Skin epidermis (tissue), 12 donors: ENCODE measurements at regions not wholly inside any gene's neighbourhood (a gene's known extent, or its start where the extent isn't known, plus 50 kb on each side); places are given as distances from the start of the nearest gene placed in this dataset.

ENCODE experiments used
- H3K27ac ChIP-seq, 21 experiments: fragments of 200-600 bp; sonication (generic) in 11 of 21; one replicate each; pipeline ENCODE4 v1.5.0; 2020; ENCODE audit warnings: mild to moderate bottlenecking in 3 of 21, inconsistent platforms in 2 of 21, moderate library complexity in 2 of 21
- H3K4me3 ChIP-seq, 7 experiments: fragments of 200-600 bp; sonication (generic) in 2 of 7; one replicate each; pipeline ENCODE4 v1.5.0; 2020; ENCODE audit warnings: inconsistent platforms in 2 of 7, mild to moderate bottlenecking in 2 of 7, moderate library complexity in 1 of 7

DNA sequence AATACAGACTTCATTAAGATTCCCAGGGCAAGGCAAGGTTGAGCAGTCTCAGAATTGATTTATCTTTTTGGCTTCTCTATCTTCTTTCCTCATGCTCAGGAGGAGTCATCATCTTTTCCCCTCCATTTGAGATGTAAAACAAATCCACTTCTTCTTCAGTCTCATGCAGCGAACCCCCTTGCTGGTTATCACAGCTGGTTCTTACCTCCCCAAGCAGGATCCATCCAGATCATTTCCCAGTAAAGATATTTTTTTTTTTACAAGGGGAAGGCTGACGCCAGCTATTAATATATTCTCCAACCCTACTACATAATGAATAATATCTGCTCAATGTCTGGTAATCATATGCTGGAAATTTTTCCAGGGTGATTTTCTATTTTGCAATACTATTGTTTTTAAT lies 508.9 kb upstream of the NOX3 start:
- no peak overlapping the region for H3K4me3 ChIP-seq
- no peak overlapping the region for H3K27ac ChIP-seq

DNA sequence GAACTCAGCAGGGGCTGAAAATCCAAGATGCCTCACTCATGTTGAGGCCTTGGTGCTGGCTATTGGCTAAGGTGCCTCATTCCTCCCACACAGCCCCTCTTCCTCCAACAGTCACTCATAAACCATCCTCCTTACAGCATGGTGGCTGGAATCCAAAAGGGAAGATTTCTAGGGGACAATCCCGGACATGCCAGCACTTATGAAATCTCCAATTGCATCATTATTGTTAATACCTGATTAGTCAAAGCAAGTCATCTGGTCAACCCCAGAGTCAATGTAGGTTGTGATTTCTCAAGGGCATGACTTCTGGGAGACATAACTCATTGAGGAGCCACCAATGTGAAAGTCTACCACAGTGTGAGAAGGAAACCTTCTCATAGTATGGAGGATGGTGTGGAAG lies 506.6 kb upstream of the NOX3 start:
- Histone ChIP-seq H3K27ac (no peak overlapping the region), H3K4me3 (no peak overlapping the region)

DNA sequence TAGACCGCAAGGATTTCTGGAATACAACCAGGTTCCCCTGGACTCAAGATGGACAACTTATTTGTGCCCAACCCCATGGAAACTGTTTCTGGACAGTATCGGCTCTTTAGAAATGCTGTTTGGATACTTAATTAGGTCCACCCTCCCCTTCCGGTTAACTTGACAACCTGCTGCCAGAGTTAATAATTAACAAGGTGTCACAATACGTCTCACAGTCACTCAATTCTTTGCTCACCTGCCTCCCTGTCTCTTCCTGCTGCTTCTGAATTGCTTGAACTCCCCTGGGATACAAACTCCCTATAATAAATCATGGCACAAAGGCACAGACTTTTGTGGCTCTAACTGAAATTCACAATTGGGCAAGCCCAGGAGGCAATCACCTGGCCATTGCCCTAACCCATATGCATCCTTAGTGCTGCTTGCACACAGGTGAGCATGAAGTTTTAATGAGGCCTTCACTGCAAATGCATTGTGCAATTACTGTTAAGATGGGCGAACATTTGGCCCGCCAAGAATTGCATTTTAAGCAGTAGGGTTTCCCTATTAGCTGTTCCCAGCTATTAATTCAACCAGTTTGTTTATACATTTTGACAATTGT lies 504.4 kb upstream of the NOX3 start:
- Histone ChIP-seq H3K4me3 (no peak overlapping the region), H3K27ac (no peak overlapping the region)

DNA sequence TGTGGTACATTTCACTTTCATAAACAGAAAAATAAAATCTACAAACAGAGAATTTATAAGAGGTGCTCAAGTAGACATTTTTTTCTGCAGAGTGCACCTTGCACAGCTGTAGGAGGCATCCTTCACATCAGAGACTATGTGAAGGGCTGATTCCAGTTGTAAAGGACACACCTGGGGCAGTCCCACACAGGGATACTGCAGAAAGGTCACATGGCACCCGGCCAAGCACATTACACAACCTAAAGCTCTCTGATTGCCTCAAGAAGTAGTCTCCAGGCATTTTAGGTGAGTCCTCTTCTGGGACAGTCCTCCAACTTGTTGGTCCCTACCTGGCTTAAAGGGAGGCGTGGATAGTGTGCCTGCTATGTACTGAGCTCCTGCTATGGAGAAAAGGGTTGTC lies 502.9 kb upstream of the NOX3 start:
- no peak overlapping the region for H3K27ac ChIP-seq

DNA sequence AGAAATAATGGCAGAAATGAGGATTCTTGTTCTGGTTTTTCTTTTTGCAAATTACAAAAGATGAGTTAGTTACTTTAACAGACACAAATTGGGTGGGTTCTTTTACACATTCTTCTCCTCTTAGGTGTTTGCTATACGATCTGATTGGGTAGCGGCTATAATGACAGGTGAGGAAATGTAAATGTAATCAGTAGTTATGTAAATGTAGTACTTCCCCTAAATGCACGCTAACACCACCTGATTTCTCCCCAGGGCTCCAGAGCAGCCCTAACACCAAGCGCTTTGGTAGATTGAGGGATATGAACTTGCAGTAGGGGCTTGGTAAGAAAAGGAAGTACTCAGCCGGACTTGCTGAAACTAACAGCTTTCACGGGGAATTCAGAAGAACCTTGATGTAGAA lies 499.4 kb upstream of the NOX3 start:
- Histone ChIP-seq H3K27ac (no peak overlapping the region), H3K4me3 (no peak overlapping the region)

More for the DNA sequence above, 502.9 kb upstream of the NOX3 start:
- H3K4me3 ChIP-seq, result no peak overlapping the region

DNA sequence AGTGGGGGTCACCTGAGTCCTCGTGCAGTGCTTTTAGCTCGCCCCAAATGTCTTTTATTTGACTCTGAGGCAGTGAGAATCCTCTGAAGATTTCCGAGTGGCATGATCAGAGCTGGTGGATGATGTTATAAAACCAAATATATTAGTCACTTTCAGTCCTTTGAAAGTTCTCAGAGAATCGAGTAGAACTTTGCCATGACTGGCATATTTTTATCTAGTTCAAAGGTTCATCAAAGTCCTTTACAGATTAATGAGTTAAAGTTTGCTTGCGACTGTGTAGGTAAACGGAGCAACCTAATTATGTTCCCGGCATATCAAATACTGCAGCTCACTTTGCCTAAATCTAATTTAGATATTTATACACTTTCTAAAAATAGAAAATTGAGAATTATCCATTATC lies 498.5 kb upstream of the NOX3 start:
- Histone ChIP-seq H3K4me3 (no peak overlapping the region), H3K27ac (no peak overlapping the region)

DNA sequence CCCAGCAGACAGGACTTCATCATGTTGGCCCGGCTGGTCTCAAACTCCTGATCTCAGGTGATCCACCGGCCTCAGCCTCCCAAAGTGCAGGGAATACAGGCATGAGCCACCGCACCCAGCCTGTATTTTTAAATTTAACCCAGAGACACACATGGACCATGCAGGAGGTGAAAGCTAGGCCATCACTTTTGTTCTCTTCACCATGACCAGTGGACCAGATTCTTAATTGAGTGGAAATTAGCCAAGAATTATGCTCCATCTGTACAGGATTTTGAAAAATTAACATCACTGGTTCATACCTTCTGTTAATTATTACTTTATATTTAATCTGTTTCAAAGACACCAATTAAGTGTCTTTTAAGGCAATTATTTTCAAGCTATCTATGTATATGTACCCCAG lies 493.6 kb upstream of the NOX3 start:
- H3K27ac ChIP-seq, result no peak overlapping the region

DNA sequence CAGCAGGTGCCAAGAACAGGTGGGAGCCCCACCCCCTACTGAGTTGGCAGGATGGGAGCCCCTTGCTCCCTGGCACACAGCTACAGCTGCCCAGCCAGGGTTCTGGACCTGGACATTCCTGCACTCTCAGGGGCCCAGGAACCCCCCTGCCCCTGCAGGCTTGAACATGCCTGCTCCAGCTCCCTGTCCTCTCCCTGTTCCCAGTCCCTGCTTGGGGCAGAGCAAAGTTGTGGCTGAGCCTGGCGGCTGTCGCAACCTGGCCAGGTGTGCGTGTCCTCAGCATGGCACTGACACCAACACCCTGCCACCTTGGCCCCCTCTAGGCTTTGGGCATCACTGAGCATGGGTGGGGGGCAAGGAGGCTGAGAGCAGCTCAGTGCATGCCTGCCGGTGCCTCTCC lies 491.2 kb upstream of the NOX3 start:
- no peak overlapping the region for H3K27ac ChIP-seq
- H3K4me3 ChIP-seq, result no peak overlapping the region

More for the DNA sequence above, 493.6 kb upstream of the NOX3 start:
- H3K4me3 ChIP-seq, result no peak overlapping the region

DNA sequence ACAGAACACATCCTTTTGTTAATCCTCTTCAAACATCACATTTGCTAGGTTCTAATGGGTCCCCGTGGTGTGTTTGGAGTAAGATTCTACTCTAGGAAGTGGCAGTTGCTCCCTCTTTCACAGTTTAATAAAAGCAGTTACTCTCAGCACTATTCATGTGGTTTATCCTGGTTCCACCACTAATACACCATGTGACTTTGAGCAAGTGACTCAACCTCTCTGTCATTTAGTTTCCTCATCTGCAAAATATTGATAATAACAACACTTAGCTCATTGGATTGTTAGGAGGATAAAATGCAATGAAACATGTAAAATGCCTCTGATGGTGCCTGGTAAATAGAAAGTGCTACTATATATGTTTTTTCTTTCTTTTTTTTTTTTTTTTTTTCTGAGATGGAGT lies 488.0 kb upstream of the NOX3 start:
- Histone ChIP-seq H3K4me3 (no peak overlapping the region), H3K27ac (no peak overlapping the region)

DNA sequence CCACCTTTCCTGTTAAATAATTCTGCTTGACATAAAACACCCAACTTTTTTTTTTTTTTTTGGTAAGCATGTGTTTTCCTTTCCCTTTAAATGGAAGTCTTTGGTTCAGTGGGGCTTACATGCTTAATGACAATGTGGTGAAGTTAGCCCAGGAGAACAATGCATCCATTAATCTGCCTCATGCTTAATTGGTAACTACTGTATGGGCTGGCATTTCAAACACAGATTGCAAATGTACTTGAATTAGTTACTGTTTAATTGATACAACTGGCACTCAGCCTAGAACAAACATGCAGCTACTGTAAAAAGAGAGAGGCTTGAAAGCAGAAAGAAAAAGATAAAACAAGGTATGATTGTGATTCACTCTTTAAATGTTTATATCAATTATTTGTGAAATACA lies 483.6 kb upstream of the NOX3 start:
- H3K4me3 ChIP-seq, result no peak overlapping the region

DNA sequence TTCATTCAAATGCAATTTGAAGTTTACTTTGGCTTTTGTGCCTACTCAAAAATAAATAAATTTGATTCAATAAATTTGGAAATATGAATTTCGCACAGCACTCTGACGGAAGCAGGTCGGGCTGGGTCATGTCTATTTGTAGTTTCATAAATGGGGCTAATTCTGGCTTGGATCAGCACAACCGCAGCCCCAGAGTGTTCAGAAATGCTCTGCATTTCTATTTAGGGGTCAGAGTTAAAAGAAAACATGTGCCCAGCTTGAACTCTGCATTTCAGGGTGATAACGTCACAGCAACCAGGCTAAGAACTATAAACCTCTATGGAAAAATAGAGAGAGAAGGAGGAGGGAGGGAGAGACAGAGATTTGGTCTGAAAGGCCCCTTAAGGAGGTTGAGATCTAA lies 480.9 kb upstream of the NOX3 start:
- no peak overlapping the region for H3K27ac ChIP-seq

More for the DNA sequence above, 483.6 kb upstream of the NOX3 start:
- H3K27ac ChIP-seq, result no peak overlapping the region

DNA sequence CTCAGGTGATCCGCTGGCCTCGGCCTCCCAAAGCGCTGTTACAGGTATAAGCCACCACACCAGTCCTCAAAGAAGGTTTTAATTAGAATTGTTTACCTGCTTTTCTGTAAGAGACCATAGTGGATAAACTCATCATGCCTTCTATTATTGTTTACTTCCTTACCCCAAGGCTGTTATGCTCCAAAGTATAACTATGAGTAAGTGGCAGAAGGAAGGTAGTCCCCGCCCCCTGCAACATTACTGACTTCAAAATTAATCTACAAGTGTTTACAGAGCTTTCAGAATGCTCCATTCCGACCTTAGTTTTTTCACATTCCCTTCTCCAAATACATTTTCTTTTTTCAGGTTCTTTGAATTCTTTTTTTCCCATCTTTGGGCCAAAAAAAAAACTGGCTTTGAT lies 480.5 kb upstream of the NOX3 start:
- H3K4me3 ChIP-seq, result no peak overlapping the region
- H3K27ac ChIP-seq, result no peak overlapping the region

More for the DNA sequence above, 480.9 kb upstream of the NOX3 start:
- H3K4me3 ChIP-seq, result no peak overlapping the region

DNA sequence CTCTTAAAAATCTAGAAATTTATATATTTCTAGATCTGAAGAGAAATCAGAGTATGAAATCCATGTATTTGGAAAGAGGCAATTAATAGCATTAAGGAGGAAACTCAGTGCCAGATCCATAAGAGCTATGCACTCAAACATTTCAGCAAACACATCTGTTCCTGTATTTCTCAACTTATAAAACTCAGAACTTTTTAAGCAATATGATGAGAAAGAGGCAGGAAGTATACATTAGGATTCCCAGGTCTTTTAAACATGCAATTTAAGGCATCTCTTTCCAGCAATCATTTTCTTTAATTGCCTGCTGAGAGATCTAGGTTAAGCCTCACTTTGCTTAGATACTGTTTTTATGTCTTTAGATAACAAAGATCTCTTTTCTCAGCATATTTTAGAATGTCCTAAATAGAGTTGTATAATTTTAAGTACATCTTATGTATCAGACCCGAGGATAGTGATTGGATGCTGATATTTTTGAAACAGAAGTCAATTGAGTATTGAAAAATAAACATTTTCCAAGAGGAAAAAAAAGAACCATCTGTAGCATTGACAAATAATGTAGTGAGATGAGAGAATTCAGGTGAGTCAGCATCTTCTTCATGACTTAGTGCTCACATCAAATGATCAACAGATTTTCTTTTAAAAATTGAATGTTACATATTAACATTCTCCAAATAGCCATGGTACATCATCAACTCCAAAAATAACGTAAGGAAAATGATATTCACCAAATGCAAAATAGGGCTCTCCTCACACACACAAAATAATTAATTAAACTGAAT lies 461.4 kb upstream of the NOX3 start:
- Histone ChIP-seq H3K27ac (no peak overlapping the region), H3K4me3 (no peak overlapping the region)

DNA sequence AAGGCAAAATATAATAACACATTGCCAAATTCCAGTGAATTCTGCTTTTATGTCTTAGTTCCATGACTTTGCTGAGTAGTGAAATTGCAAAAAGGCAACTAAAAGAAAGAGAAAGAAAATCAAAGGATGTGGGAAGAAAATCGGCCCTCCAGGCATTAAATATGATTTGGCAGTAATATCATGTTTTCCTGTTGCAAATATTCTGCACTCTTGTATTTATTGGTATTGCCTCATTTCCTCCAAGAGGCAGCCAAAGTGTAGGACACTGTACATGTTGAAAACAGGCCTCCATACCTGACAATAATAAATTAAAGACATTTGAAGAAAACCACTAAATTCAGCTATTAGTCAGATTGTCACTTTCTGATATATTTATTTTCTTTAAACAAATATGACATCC lies 460.0 kb upstream of the NOX3 start:
- Histone ChIP-seq H3K4me3 (no peak overlapping the region), H3K27ac (no peak overlapping the region)

DNA sequence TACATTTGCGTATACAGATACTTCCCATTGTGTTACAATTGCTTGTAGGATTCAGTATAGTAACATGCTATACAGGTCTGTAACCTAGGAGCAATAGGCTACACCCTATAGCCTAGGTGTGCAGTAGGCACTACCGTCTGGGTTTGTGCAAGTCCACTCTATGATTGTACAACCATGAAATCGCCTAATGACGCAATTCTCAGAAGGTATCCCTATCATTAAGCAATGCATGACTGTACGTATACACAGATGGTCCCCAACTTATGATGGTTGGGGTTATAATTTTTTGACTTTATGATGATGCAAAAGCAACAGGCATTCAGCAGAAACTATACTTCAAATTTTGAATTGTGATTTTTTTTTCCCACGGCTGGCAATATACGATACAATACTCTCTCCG lies 458.2 kb upstream of the NOX3 start:
- no peak overlapping the region for H3K4me3 ChIP-seq
- H3K27ac ChIP-seq, result no peak overlapping the region

DNA sequence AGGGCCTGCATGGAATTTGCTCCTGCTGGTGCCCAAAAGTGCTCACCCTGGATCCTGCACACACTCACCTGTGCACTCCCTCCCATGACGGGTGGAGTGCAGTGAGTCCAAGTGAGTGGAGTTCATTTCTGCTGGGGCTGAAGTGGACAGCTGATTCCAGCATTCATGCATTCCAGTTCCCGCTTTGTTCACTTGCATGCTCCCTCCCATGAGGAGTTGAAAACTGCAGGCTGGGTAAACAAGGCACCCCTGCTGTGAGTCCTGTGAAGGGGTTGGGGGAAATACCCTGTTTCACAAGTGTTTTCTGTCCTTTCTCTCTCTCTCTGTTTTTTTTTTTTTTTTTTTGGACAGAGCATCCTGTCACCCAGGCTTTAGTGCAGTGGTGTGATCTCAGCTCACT lies 454.1 kb upstream of the NOX3 start:
- Histone ChIP-seq H3K27ac (no peak overlapping the region), H3K4me3 (no peak overlapping the region)

DNA sequence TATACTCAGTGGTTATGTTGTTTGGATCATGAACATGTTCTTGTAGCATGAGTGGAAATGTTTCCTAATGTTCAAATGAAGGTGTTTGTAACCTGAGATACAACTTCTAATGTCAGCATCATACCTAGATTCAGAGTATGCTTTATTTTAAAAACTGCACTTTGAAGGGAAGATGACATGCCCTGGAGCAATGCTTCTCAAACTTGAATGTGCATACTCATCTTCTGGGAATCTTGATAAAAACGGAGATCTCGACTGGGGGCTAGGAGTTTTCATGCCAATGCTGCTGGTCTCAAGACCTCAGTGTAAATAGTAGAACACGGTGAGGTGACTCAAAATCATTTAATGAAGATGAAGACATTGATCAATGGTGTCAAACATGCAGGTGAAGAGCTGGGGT lies 440.0 kb upstream of the NOX3 start:
- no peak overlapping the region for H3K4me3 ChIP-seq
- H3K27ac ChIP-seq, result no peak overlapping the region

DNA sequence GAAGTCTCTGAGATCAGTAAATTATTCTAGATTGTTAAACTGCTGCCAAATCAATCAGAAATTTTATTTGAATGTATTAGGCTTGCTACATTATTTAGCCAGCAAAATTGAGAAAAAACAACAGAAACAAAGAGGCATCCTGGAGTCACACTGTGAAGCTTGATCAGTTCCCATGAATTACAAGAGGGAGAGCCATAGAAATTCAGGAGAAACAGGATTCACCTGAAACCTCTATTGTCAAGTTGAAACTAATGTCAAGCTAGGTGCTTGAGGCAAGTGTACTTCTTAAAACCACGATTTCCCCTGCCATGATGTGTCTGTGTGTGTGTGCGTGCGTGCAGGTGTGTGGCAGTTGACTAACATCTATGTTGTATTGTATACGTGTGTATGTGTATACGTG lies 439.1 kb upstream of the NOX3 start:
- H3K27ac ChIP-seq, result no peak overlapping the region
- no peak overlapping the region for H3K4me3 ChIP-seq

DNA sequence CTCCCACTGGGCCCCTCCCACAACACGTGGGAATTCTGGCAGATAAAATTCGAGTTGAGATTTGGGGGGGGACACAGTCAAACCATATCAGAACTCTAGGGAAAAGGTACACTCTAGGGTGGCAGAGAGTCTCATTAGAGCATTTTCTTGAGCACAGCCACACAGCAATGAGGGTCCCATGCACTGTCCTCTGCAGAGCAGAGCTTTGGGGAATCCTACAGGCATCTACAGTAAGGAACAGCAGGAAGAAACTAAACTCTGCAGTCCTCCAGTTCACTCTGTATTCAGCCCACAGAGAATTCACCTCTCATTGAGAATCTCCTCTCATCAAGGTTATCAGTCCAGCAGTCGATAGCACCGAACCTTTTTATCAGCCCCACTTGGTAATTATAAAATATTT lies 438.6 kb upstream of the NOX3 start:
- Histone ChIP-seq H3K27ac (no peak overlapping the region), H3K4me3 (no peak overlapping the region)

DNA sequence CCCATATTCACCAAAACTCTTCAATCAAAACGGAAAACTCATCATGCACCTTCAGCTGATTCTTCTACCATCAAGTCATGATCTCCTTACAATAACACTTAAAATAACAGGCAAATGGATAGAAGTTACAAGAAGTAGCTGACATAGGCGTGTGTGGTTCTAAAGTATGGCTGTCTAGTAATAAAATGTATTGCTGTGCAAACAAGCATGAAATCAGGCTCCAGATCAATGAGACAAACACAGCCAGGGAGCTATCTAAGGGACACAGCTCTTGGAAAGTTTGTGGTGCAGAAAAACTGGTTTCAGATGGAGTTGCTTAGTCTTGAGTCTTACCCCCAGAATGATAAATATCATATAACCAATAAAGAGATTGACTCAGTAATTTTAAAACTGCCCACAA lies 434.8 kb upstream of the NOX3 start:
- Histone ChIP-seq H3K4me3 (no peak overlapping the region), H3K27ac (no peak overlapping the region)

DNA sequence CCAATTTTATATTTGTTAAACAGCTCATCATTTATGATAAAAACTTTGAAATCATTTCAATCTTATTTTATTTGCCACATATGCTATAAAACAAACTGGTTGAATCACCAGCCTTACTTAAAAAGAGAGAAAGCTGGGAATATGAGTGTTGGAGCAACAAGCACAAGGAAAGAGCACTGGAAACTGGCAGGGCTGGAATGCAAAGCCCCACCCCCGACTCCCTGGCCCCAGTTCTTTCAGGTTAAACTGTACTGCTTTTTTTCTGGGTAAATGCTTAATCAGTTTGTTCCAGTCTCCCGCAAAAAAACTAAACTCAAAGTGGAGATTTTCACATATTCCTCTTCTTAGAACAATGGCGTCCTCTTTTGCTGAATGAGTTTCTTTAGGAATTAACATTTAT lies 433.8 kb upstream of the NOX3 start:
- Histone ChIP-seq H3K4me3 (no peak overlapping the region), H3K27ac (no peak overlapping the region)

DNA sequence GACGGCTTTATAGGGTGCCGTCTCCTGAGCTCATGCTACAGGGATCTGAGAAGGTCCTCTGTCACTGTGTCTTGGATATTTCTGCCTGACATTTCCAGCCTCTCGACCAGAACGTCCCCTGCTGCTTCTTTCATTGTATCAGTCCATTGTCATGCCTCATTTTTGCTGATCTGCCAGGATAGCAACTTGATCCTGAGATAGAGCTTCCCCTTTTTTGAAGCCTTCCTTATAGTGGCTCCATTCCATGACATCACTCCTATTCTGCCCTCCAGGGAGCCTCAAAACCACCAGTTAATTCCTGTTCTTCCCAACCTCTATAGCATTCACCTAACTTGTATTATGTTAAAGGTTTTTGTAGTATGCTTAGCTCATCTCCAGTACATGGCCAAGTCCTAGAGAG lies 431.8 kb upstream of the NOX3 start:
- H3K27ac ChIP-seq, result no peak overlapping the region
- H3K4me3 ChIP-seq, result no peak overlapping the region
